ENCODE measurements at regions not wholly inside any gene's neighbourhood (a gene's known extent, or its start where the extent isn't known, plus 50 kb on each side); places are given as distances from the start of the nearest gene placed in this dataset.
"Not testable (repeated sequence)": the region's sequence is repeated elsewhere in the genome, so short reads cannot be mapped to it uniquely, and the experiment has no call there.

DNA sequence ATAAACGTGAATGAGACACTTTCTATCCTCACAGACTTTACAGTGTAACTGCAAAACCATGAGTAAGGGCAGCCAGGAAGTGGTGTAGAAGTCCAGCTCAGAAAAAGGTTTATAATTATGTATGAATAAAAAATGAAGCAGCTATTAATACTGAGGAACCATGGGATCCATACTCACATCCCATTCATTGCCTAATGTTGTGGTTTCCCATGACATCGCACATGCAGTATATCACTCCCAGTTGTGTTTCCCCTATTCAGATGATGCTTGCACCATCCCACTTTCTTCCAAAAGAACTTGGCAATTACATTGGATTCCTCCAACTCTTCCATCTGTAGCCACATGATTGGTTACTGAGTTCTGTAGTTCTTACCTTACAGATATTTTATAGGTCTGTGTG, 74.5 kb upstream of the SEMA3D start:
- Histone ChIP-seq H3K27ac (ENCODE audit: low read depth, low read length) (no peak overlapping the region), H3K4me3 (ENCODE audit: low read depth in 1 of 5, low read length in 5 of 5) (no peak overlapping the region)

GRCh38 chr7:85249787-85250186, 62.9 kb upstream of the SEMA3D start:
- not testable (repeated sequence) for H3K9ac ChIP-seq (ENCODE audit: low read length in 5 of 5); H3K9me3 ChIP-seq (ENCODE audit: control insufficient read depth in 5 of 5, low read length in 5 of 5); H3K4me3 ChIP-seq (ENCODE audit: low read depth in 1 of 5, low read length in 5 of 5); H3K27me3 ChIP-seq (ENCODE audit: control insufficient read depth in 5 of 5, insufficient read depth in 4 of 5, low read length in 5 of 5); H3K36me3 ChIP-seq (ENCODE audit: control insufficient read depth in 5 of 5, insufficient read depth in 5 of 5, low read length in 5 of 5); H3K27ac ChIP-seq (ENCODE audit: low read depth, low read length); H3K4me1 ChIP-seq (ENCODE audit: control insufficient read depth in 5 of 5, insufficient read depth in 5 of 5, low read length in 5 of 5)

More for the DNA sequence above, 74.5 kb upstream of the SEMA3D start:
- Histone ChIP-seq H3K4me1 (ENCODE audit: control insufficient read depth in 5 of 5, insufficient read depth in 5 of 5, low read length in 5 of 5) (no peaks in the 10 kb centered on the region), H3K9me3 (ENCODE audit: control insufficient read depth in 5 of 5, low read length in 5 of 5) (no peaks in the 10 kb centered on the region), H3K27me3 (ENCODE audit: control insufficient read depth in 5 of 5, insufficient read depth in 4 of 5, low read length in 5 of 5) (no peaks in the 10 kb centered on the region), H3K36me3 (ENCODE audit: control insufficient read depth in 5 of 5, insufficient read depth in 5 of 5, low read length in 5 of 5) (no peaks in the 10 kb centered on the region), H3K9ac (ENCODE audit: low read length in 5 of 5) (no peak overlapping the region)

DNA sequence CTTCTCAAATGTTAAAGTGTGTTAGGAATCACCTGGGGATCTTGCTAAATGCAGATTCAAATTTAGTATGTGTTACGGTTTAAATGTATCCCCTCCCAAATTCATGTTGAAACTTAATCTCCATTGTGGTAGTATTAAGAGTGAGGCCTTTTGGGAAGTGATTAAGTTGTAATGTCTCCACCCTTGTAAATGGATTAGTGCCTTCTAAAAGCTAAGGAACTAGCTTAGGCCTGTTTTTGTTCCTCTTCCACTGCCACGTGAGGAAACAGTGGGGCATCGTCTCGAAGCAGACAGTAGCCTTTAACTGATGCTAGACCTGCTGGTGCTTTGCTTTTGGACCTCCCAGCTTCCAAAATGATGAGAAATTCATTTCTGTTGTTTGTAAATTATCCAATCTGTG, 52.3 kb upstream of the SEMA3D start:
- Histone ChIP-seq H3K36me3 (ENCODE audit: control insufficient read depth in 5 of 5, insufficient read depth in 5 of 5, low read length in 5 of 5) (no peaks in the 10 kb centered on the region), H3K9ac (ENCODE audit: low read length in 5 of 5) (no peak overlapping the region), H3K27me3 (ENCODE audit: control insufficient read depth in 5 of 5, insufficient read depth in 4 of 5, low read length in 5 of 5) (no peaks in the 10 kb centered on the region), H3K9me3 (ENCODE audit: control insufficient read depth in 5 of 5, low read length in 5 of 5) (no peaks in the 10 kb centered on the region), H3K27ac (ENCODE audit: low read depth, low read length) (no peak overlapping the region), H3K4me3 (ENCODE audit: low read depth in 1 of 5, low read length in 5 of 5) (no peak overlapping the region), H3K4me1 (ENCODE audit: control insufficient read depth in 5 of 5, insufficient read depth in 5 of 5, low read length in 5 of 5) (no peaks in the 10 kb centered on the region)

DNA sequence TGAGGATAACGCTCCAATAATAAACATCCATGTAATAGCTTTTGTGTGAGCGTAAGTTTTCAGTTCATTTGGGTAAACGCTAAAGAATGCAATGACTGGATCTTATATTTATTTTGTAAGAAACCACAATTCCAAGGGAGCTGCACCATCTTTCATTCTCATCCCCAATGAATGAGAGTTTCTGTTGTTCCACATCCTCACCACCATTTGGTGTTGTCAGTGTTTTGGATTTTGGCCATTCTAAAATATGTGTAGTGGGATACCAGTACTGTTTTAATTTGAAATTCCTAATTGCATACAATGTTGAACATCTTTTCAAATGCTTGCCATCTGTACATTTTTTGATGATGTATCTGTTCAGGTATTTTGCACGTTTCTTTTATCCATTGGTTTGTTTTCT, 50.9 kb upstream of the SEMA3D start:
- H3K4me1 ChIP-seq (ENCODE audit: control insufficient read depth in 5 of 5, insufficient read depth in 5 of 5, low read length in 5 of 5) = no peaks in the 10 kb centered on the region
- H3K4me3 ChIP-seq (ENCODE audit: low read depth in 1 of 5, low read length in 5 of 5) = no peak overlapping the region
- no peaks in the 10 kb centered on the region for H3K36me3 ChIP-seq (ENCODE audit: control insufficient read depth in 5 of 5, insufficient read depth in 5 of 5, low read length in 5 of 5)
- H3K9ac ChIP-seq (ENCODE audit: low read length in 5 of 5) = no peak overlapping the region
- no peaks in the 10 kb centered on the region for H3K27me3 ChIP-seq (ENCODE audit: control insufficient read depth in 5 of 5, insufficient read depth in 4 of 5, low read length in 5 of 5)
- H3K9me3 ChIP-seq (ENCODE audit: control insufficient read depth in 5 of 5, low read length in 5 of 5) = no peaks in the 10 kb centered on the region
- no peak overlapping the region for H3K27ac ChIP-seq (ENCODE audit: low read depth, low read length)
